ENCODE measurements at regions not wholly inside any gene's neighbourhood (a gene's known extent, or its start where the extent isn't known, plus 50 kb on each side); places are given as distances from the start of the nearest gene placed in this dataset.

DNA sequence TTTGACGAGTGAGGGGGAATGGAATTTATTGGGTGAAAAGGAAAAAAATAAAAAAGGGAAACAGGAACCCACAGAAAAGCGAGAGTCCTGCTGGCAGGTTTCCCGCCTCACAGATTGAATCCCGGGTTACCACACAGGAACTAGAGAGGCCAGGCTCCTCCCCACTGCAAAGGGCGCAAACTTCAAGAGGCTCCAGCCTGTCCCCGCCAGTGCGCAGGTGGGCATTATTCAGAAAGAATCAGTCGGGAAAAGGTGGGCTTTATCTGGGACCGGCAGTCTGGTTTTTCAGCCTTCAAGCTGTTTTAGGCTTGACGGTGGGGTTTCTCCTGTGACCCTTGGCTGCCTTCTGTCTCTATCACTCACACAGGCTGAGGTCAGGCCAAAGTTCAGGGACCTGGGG is 1496.8 kb downstream of the RPA4 start:
- DNase-seq: no peak

DNA sequence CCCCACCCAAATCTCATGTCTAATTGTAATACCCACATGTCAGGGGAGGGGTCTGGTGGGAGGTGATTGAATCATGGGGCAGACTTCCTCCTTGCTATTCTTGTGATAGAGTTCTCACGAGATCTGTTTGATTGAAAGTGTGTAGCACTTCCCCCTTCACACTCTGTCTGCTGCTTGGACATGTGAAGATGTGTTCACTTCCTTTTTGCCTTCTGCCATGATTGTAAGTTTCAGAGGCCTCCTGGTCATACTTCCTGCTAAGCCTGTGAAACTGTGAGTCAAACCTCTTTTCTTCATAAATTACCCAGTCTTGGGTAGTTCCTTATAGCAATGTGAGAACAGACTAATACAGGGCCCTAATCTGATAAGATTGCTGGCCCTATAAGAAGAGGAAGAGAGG is 1514.8 kb downstream of the RPA4 start:
- DNase-seq: no peak

DNA sequence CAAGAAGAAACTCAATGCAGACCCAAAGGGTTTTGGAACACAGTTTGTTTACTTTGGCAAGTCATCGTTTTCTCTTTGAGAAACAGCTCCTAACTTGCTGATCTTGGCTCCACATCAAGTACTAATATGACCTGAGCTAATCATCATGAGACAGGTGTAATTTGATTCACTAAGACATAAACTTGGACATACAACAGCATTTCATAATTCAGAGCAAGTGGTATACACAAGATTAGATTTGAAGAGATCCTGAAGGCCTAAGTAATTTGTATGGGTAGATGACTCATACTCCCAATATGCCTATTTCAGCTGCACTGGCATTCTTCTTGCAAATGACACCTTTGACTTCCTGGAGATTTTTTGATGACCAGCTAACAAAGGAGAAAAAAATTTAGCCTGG is 1521.7 kb downstream of the RPA4 start:
- DNase-seq: no peak

DNA sequence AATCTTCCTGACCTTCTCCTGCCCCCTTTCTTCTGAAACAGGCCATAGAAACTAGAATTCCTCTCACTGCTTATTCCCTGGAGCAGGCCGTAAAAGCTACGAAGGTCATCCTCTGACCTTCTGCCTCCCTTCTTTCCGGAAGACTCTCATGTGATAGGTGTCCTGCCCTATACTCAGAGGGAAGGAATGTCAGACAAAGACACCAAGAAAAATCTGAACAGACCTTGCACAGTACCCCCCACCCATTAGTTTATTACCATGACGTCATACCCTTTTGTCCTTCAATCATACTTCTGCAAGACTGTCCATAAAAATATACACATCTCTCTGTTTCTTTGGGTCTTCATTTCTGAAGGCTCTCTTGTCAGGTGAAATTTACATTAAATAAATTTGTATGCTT is 1523.9 kb downstream of the RPA4 start:
- DNase-seq: no peak

DNA sequence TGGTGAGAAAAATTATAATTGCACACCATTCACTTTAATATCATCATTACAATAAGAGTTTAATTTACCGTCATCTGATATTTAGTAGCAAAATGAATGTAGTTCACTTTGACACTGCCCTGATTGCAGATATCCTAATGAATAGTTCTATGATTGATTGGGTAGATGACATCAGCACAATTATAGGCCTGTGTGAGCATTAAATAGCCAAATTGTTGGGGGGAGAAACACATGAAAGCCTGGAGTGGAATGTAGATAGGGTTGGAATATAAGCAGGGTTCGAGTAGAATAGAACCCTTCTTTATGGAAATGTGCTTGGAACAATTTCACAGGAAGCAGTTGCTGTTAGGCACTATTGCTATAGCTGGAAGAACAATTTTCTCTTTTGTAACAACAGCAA is 1526.2 kb downstream of the RPA4 start:
- no peak for DNase-seq

DNA sequence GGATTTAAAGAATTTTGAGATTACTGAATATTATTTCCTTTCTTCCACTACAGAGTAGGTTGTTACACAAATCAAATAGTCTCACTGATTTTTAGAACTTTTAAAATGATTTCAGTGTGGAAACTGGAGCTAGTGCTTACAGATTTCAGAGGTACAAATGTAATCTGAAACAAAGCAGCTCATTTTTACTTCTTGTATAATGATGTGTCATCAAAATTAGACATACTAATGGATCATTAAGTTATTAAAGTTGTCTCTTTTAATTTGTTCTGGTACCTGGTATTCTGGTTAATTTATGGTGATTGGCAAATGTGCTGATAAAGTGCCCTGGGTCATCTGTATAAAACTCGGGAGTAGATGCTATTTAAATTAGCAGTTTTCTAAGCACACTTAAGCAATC is 1528.3 kb downstream of the RPA4 start:
- DNase-seq: no peak

DNA sequence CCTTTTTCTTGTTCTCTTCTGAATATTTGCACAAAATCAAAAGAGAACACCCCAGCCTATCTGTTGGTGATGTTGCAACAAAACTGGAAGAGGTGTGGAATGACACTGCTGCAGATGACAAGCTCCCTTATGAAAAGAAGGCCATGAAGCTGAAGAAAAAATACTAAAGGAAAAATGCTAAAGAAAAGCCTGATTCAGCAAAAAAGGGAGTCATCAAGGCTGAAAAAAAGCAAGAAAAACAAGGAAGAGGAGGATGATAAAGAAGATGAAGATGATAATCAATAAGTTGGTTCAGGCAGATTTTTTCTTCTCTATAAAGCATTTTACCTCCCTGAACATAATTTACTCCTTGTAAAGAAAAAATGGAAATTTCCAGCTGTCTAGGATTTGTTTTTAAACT is 1538.8 kb downstream of the RPA4 start:
- DNase-seq: no peak

DNA sequence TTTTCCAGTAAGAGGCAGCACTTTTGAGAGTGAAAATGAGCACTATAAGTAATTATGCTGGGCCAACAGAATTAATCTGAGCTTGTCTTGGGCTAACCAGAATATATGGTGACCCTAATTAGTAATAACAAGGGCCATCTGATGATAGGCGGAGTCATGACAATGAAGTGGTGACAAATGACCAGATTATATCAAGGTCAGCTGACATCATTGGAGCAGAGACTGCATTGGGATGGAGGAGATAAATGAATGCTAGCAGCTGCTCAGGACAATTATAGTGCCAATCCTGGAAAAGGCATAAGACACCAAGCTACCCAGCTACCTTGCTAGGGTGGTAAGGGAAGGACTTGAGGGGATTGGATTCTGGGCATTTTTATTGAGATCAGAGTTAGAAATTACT is 1548.7 kb downstream of the RPA4 start:
- no peak for DNase-seq

DNA sequence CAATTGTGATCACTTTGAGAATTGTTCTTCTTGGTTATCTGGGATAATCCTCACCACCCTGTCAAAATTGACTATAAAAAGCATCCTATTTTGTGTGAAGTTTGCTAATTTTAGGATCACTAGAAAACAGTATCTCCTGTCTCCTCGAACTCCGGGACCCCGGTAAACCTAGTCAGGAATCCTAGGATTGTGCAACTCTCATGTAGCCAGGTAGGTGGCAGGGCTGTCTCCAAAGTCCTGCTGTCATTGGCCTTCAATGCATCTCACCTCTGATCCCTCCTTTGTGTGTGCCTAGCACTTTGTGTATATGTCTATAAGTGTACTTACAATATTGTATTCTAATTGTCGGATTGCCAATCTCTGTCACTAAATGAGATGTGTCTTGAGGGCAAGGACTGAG is 1564.8 kb downstream of the RPA4 start:
- no peak for DNase-seq

DNA sequence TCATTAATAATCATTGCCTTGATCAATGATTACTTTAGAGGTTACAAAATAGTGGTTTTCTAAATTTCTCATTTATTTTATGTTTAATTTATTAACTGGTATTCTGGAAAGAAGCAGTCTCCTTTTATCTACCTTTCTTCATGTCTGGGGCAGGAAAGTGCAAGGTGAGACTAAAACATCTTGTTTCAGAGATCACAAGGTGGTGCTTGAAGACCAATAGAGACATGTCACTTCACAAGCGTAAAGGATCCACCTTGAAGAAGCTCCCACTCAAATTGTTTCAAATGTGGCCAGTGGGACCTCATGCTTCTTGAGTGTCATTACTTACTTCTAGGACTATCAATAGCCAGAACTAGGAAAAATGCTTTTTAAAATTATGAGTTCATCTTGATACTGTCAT is 1568.7 kb downstream of the RPA4 start:
- no peak for DNase-seq

DNA sequence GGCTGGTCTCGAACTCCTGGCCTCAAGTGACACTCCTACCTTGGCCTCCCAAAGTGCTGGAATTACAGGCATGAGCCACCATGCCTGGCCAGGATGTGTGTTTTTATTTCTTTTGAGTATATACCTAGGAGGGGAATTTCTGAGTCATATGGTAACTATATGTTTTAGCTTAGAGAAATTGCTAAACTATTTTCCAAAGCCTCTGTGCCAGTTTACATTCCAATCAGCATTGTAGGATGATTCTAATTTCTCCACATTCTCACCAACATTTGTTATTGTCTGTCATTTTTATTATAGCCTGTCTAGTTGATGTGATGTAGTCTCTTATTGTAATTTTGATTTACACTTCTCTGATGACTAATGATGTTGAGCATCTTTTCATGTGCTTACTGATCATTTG is 1576.0 kb downstream of the RPA4 start:
- DNase-seq: no peak

DNA sequence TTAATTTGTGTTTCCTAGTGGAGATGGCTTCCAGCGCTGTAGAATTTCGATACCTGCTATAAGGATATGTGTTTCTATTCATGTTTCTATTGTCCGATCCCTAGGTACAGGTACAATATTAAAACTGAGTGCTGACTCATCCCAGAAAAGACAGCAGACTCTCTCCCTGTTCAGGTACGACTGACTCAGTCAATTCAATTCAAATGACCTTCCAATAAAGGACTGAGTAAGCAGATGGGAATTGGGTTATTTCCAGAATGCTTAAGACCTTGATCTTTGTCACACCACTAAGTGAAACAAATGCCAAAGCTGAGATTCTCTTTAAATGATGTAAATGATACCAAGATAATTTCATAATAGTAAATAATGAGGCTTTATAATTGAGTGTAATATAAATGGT is 1596.9 kb downstream of the RPA4 start:
- no peak for DNase-seq

DNA sequence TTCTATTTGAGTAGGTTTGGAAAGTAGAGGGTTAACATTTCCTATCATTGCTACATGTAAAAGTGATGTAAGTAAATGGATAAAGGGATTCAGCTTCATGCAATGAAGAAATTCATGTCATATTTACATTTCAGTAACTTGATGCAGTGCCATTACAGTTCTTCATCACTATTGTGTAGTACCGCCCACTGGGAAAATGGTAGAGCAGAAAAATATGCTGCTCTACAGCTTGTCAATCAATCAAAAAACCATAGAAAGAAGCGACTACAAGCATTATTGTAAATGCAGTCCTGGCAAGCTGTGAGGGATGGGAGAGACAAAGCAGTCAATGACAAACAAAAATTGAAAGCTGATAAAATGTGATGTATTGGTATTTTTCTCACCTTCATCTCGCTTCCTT is 1597.9 kb downstream of the RPA4 start:
- no peak for DNase-seq

DNA sequence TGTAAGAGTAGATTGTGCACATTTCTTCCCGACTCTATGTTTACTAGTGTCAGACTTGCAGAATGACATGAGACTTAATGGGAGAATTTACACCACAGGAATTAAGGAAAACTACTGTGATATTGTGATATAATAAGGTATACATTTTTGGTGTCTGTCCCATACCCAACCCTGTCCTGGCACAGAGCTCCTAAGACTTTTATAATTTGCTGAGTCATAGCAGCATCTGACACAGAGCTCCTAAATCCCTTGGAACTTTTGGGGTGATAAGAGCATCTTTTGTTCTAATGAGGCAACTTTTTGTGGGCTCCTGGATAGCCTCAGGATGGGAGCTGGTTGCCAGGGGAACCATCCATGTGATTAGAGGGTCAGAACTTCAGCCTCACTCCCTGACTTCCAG is 1607.0 kb downstream of the RPA4 start:
- no peak for DNase-seq

DNA sequence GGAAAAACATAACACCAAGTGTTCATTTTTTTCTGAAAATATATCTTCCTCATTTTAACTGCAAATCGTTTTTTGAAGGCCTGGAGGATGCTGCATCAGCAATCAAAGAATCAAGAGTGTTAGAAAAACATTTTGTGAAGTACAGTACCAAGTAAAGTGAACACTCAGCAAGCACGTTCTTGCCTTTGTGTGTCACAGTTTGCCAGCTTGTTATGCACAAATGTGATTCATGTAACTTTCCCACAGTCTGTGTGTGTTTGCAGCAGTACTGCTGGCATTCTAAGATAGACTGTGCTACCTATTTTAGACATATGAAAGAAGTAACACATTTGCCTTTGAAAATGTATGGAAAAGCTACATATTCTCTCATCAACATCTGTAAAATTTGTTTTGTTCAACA is 1617.7 kb downstream of the RPA4 start:
- no peak for DNase-seq

DNA sequence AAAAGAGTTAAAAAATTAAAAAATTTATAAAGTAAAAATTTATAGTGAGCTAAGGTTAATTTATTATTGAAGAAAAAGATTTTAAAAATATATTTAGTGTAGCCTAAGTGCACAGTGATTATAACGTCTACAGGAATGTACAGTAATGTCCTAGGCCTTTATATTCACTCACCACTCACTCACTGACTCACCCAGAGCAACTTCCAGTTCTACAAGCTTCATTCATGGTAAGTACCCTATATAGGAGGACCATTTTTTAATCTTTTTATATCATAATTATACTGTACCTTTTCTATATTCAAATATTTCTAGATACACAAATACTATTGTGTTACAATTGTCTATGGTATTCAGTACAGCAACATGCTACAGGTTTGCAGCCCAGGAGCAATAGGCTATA is 1623.2 kb downstream of the RPA4 start:
- no peak for DNase-seq

DNA sequence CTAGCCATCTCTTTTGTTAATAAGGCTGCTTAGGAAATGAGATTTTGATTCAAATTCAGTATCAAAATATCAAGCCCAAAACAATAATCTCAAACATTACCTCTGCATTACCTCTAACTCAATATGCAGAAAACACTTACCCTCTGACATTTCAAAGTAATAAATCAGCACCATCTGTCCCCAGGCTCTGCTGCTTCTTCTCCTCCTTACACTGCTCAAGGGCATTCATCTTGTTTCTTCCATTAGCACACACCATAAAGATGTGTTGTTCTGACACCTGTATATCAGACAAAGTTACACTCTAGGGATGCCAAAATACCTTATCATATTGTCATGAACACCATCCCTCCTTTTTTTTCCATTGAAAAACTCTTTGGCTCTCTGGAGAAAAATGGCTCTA is 1630.3 kb downstream of the RPA4 start:
- DNase-seq: no peak

DNA sequence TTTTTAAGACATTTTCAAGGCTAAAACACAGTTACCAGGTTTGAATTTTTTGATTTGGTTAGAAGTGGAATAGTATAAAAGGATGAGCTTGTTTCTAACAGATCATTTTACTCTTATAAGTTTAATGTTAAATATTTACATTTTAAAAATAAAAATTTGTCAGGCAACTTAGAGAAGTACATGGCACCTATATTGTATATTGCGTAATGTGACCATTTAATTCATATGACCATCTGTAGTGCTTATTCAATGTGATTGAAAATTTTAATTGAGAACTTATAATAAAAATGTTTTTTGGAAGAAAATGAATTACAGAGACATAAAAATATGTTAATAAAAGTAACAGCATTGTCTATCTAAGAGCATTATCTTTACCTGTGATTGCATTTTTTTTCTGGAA is 1632.4 kb downstream of the RPA4 start:
- DNase-seq: no peak

DNA sequence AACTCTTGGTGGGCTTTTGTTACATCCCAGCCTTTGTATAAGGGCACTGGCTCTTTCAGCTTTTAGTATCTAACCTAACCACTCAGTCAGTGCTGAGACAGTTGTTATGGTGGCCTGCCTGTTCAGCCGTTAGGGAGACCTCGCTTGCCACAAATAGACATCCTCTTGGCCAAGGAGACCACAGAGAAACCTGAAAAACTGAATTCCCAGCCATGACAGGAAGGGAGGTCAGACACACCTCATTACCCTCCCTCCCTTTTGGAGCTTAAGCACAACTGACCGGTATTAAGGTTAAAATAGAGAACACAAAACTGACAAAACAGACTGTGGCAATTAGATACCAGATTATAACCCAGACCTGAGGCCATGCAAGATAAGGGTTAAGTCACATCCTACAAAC is 1639.3 kb downstream of the RPA4 start:
- no peak for DNase-seq

DNA sequence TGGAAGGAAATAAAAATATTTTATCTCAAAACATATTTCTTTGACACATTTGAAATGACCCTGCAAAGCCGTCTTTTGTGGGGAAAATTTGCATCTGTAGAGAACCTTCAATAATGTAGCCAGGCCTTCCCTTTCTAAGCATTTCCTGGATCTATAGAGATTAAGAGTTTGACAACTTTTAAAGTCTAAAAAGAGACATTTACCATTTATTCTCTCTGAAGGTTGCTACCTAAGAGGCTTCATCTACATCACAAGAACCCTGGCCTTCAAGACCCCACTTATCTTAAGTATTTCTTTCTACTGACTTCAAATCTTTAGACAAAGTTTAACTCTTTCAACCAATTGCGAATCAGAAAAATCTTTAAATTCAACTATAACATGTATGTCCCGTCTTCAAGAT is 1639.8 kb downstream of the RPA4 start:
- no peak for DNase-seq

DNA sequence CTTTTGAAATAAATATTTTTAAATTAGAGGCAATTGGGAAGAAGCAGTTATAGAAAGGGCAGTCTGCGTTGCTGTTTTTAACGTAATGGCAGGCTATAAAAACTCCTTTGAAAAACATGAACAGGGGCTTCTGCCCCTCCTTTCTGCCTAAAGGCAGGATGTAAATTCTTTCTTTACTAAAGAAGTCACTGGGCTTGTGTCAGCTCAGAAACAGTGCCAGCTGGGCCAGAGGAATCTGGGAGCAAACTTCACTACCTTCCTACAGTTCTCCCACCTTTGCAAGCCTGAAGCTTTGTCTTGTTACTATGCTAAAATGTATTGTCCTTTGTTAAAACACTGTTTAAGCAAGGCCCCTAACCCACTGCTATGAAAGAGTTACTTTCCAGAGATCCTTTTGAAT is 1664.8 kb downstream of the RPA4 start:
- no peak for DNase-seq

DNA sequence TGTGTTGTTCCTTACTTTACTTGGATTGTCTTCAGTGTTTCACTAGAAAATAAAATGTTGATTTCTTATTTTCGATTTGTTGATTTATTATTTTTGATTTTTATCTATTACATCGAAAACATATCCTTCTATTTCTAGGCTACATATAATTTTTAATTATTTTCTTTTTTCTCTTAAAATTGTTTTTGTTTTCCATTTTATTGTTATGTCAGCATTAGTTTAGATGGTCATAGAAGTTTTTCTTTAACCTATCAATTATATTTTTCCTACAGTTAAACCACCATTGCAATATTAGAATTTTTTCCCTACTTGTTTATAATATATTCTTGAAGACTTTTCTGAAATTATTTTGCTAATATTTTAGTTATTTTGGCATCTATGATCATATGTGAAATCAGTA is 1685.1 kb downstream of the RPA4 start:
- DNase-seq: no peak

DNA sequence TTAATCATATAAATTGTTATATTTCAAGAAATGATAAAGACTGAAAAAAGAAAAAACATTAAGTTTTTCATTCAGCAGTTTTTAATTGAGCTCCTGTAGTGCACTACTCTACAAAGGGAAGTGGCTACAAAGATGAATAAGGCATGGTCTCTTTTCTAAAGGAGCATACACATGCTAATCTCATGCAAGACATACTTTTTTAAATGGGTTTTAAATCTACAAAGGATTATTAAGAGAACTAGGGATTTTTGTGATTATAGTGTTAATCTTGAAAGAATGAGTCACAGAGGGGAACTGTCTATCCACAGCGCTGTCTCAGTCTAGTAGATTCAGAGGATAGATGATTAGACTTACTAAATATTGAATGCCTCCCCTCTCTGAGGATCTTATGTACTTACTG is 1722.2 kb downstream of the RPA4 start:
- no peak for DNase-seq

DNA sequence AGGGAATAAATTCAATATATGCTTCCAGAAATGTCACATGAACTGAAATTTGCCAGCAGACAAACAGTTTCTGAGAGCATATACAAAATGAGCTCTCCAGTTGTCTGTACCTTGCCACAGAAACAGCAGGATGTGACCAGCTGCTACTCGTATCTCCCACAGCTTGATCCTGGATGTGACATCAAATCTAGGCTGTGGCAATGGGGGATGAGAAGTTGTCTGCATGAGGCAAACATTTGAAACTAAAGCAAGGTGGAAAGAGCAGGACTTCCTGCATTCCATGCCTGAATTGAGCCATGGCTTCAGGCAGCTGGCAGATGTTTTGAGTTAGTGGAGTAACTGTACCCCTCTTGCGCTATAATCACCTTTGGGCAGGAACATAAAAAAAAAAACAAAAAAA is 1724.0 kb downstream of the RPA4 start:
- no peak for DNase-seq

DNA sequence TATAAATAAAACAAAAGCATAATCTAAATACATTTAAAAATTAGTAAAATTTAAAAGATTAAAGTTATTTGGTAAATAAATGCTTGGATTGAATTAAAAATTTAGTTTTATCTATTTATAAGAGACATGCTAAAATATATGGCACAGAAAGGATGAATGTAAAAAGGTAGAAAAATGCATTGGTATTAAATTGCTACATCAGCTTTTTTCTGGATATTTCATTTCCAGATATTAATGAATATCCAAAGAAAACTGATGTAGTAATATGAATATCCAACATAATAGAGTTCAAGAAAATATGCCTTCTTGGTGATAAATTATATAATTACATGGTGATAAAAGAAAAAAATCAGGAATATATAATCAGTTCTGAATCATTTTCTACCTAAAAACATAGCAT is 1743.9 kb downstream of the RPA4 start:
- DNase-seq: no peak

DNA sequence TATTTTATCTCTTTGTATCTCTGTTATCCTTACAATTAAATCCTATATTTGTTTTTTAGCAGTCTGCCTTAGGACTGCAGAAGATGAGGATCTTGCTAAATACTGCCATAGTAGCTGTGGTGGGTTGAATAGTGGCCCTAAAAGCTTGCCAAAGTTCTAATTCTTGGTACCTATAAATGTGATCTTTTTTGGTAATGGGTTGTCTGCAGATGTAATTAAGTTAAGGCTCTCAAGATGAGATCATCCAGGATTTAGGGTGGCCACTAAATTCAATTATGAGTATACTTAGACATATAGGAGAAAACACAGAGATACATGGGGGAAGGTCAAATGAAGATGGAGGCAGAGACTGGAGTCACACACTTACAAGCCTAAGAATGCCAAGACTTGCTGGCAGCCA is 1753.7 kb downstream of the RPA4 start:
- DNase-seq: no peak

DNA sequence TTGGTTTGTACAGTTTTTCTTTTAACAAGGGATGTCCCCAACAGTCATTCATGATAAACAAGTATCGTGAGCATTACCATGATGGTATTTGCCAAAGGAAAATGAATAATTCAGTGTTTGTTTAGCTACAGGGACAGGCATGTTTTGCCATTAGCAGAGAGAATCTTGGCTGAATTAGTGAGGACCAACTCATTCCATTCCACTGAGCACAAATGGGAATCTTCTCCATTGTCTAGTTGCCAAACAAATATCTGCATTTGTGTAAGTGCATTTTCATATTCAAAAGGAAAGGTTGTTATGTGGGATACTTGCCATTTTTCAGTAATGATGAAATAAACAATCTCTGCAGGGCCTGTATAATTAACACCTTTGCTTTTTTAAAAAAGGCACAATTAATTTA is 1762.6 kb downstream of the RPA4 start:
- no peak for DNase-seq
